ENCODE measurements at regions not wholly inside any gene's neighbourhood (a gene's known extent, or its start where the extent isn't known, plus 50 kb on each side); places are given as distances from the start of the nearest gene placed in this dataset.

DNA sequence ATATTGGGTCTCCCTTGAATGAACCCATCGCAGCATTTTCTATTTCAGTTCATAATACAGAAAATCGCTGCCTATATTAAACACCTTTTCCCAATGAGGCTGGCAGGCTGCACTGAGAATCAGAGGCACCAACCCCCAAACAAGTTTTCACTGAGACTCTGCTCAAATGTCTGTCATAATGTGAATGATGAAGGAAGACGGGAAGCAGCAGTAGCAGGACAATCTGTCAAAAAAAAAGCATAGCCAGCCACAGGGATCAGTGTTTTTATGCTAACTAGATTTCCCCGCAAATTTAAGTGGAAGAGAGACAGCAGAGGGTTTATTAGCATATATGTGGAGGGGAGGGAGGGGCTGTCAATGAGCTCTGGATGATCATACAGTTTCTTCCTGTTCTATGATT lies 162.7 kb upstream of the PDE4D start:
- TF ChIP-seq, protein P1, sequence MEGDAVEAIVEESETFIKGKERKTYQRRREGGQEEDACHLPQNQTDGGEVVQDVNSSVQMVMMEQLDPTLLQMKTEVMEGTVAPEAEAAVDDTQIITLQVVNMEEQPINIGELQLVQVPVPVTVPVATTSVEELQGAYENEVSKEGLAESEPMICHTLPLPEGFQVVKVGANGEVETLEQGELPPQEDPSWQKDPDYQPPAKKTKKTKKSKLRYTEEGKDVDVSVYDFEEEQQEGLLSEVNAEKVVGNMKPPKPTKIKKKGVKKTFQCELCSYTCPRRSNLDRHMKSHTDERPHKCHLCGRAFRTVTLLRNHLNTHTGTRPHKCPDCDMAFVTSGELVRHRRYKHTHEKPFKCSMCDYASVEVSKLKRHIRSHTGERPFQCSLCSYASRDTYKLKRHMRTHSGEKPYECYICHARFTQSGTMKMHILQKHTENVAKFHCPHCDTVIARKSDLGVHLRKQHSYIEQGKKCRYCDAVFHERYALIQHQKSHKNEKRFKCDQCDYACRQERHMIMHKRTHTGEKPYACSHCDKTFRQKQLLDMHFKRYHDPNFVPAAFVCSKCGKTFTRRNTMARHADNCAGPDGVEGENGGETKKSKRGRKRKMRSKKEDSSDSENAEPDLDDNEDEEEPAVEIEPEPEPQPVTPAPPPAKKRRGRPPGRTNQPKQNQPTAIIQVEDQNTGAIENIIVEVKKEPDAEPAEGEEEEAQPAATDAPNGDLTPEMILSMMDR (IDR thresholded peaks at IDR 0.05) = no peak
- no peak for TF ChIP-seq POLR2A (IDR thresholded peaks at IDR 0.05)
